ENCODE measurements at regions not wholly inside any gene's neighbourhood (a gene's known extent, or its start where the extent isn't known, plus 50 kb on each side); places are given as distances from the start of the nearest gene placed in this dataset.

- ATAC-seq (no peak), DNase-seq (ENCODE audit: low spot score) (no peak), FAIRE-seq (no peak)
- Histone ChIP-seq H3K27ac (ENCODE audit: extremely low read length, insufficient read depth, low read length) (no peak overlapping the region), H3K4me2 (ENCODE audit: low read depth, low read length) (no peak overlapping the region), H3K9ac (ENCODE audit: insufficient read depth, low read depth, low read length) (no peak overlapping the region), H4K20me1 (ENCODE audit: insufficient read depth, low read length) (no peaks in the 10 kb centered on the region), H3K27me3 (ENCODE audit: control insufficient read depth in 1 of 2, insufficient read depth in 2 of 2, low read length in 2 of 2) (no peaks in the 10 kb centered on the region), H3K79me2 (ENCODE audit: insufficient read depth, low read length) (no peaks in the 10 kb centered on the region), H3K9me3 (ENCODE audit: low read length) (no peaks in the 10 kb centered on the region), H3K4me1 (ENCODE audit: insufficient read depth, low read length) (no peaks in the 10 kb centered on the region), H3K4me3 (replicated peaks in 1 of 3; ENCODE audit: insufficient read depth in 1 of 3, low read depth in 2 of 3, low read length in 3 of 3) (no peak overlapping the region), H2AFZ (ENCODE audit: low read length) (no peak overlapping the region), H3K36me3 (replicated peaks in 1 of 2; ENCODE audit: control insufficient read depth in 1 of 2, insufficient read depth in 2 of 2, low read length in 2 of 2) (no peaks in the 10 kb centered on the region)
- intact Hi-C loops (cut with micrococcal nuclease; ENCODE audit: unreplicated experiment), result no loop called here
- ChIA-PET CTCF (ENCODE audit: low intra/inter-chr PET ratio, low total read pairs) (no interaction called here), POLR2A (no interaction called here)
- in situ Hi-C loops (cut with HindIII; ENCODE audit: extremely low pct_ligation_motif_present, low pct_unique_long_range_greater_than_20kb), result no loop called here
- no peak for TF ChIP-seq HNRNPK (IDR thresholded peaks at IDR 0.05; ENCODE audit: low read depth, low read length, poor library complexity, severe bottlenecking)
- TF ChIP-seq ZNF639 (CRISPR knock-in tag; conservative IDR thresholded peaks at IDR 0.05), result no peak
- TF ChIP-seq KAT2B (IDR thresholded peaks at IDR 0.05; ENCODE audit: borderline replicate concordance, low read depth, low read length), result no peak
- no peak for TF ChIP-seq SAP130 (CRISPR knock-in tag; IDR thresholded peaks at IDR 0.05; ENCODE audit: low read depth)
- TF ChIP-seq E2F5 (CRISPR knock-in tag; conservative IDR thresholded peaks at IDR 0.05), result no peak
- TF ChIP-seq ZNF569 (CRISPR knock-in tag; IDR thresholded peaks at IDR 0.05; ENCODE audit: borderline replicate concordance), result no peak
- no peak for TF ChIP-seq ZNF704 (CRISPR knock-in tag; IDR thresholded peaks at IDR 0.05; ENCODE audit: borderline replicate concordance)
- TF ChIP-seq ZNF557 (CRISPR knock-in tag; IDR thresholded peaks at IDR 0.05), result no peak
- TF ChIP-seq CTCF (CRISPR knock-in tag; IDR thresholded peaks at IDR 0.05), result no peak
- no peak for TF ChIP-seq ZNF180 (CRISPR knock-in tag; IDR thresholded peaks at IDR 0.05; ENCODE audit: borderline replicate concordance, low read depth)
- TF ChIP-seq NFKB2 (CRISPR knock-in tag; IDR thresholded peaks at IDR 0.05; ENCODE audit: borderline replicate concordance), result no peak
- no peak for TF ChIP-seq ZNF24 (IDR thresholded peaks at IDR 0.05)
- no peak for TF ChIP-seq ZXDC (CRISPR knock-in tag; IDR thresholded peaks at IDR 0.05)
- no peak for TF ChIP-seq ZBTB34 (CRISPR knock-in tag; IDR thresholded peaks at IDR 0.05)
- no TSS peak for BruUV-seq (replicated peaks)
Measured at GRCh38 chr20:21874921-21875320, 169.5 kb downstream of the PAX1 start.

Data from HepG2 (cell line).